Endothelial cell of umbilical vein (primary cell): ENCODE measurements at regions not wholly inside any gene's neighbourhood (a gene's known extent, or its start where the extent isn't known, plus 50 kb on each side); places are given as distances from the start of the nearest gene placed in this dataset.

Experiments used
- BruUV-seq: library from RNA; stranded (reverse); fragments of 400-500 nt; replicated peaks from 2 replicates; lab custom pipeline; 2021; lab: Mats Ljungman, UMichigan
- CTCF ChIA-PET: fragments of 300-600, 350-600 bp; sonication (Branson Sonifier 250); formaldehyde crosslinking; loops from one replicate; lab custom pipeline; 2021; ENCODE audit warnings: antibody characterized with exemption, inconsistent platforms; lab: Charles Lee
- POLR2A ChIA-PET: fragments of 300-600, 350-600 bp; sonication (Branson Sonifier 250); formaldehyde crosslinking; loops from one replicate; lab custom pipeline; 2021; ENCODE audit warnings: antibody characterized with exemption, inconsistent platforms; lab: Charles Lee
- DNase-seq: peaks from one replicate; pipeline ENCODE4 v3.0.0-alpha.2; 2011; ENCODE audit warnings: low read depth, low spot score
- FAIRE-seq: peaks from 2 replicates; lab custom pipeline; 2011; peaks lifted over from hg19 to GRCh38; lab: Jason Lieb, UNC
- H2AFZ ChIP-seq: 2 replicates; pipeline ENCODE4 v1.6.0; 2012; ENCODE audit warnings: low read depth, low read length, control low read depth, inconsistent platforms
- H3K27ac ChIP-seq: 2 replicates; pipeline ENCODE4 v1.5.1; 2011; ENCODE audit warnings: low read depth, mild to moderate bottlenecking, control low read depth, low read length, moderate library complexity; ENCODE audit not compliant: insufficient read depth
- H3K27me3 ChIP-seq, 2 experiments: 2 replicates each; pipeline versions ENCODE4 v1.6.0 to v1.6.1; 2011; ENCODE audit warnings: low read length in 2 of 2, mixed read lengths in 1 of 2; ENCODE audit not compliant: control insufficient read depth in 2 of 2, insufficient read depth in 2 of 2
- H3K36me3 ChIP-seq, 2 experiments: 2 replicates in 1 of 2; 3 replicates in 1 of 2; pipeline ENCODE4 v1.5.1; 2011; ENCODE audit warnings: low read length in 2 of 2, mild to moderate bottlenecking in 1 of 2, moderate library complexity in 1 of 2; ENCODE audit not compliant: control insufficient read depth in 2 of 2, insufficient read depth in 2 of 2; ENCODE audit errors: extremely low read depth in 1 of 2
- H3K4me1 ChIP-seq: 3 replicates; pipeline ENCODE4 v1.5.1; 2011; ENCODE audit warnings: mild to moderate bottlenecking, low read length; ENCODE audit not compliant: control insufficient read depth, insufficient read depth; ENCODE audit errors: extremely low read depth
- H3K4me2 ChIP-seq: 2 replicates; pipeline ENCODE4 v1.6.1; 2011; ENCODE audit warnings: low read length, control low read depth, mixed read lengths; ENCODE audit not compliant: insufficient read depth
- H3K4me3 ChIP-seq, 3 experiments: fragments of 200-600 bp in 1 of 3; sonication (generic), shearing (Covaris generic) in 1 of 3; replicated peaks in 1 of 3; 2 replicates each; pipeline ENCODE4 v1.5.1; 2011 to 2016; ENCODE audit warnings: control low read depth in 3 of 3, low read length in 3 of 3, mild to moderate bottlenecking in 2 of 3, inconsistent platforms in 1 of 3, low read depth in 1 of 3, moderate library complexity in 1 of 3; ENCODE audit not compliant: insufficient read depth in 1 of 3
- H3K79me2 ChIP-seq: 2 replicates; pipeline ENCODE4 v1.6.0; 2012; ENCODE audit warnings: low read length, inconsistent platforms; ENCODE audit not compliant: control insufficient read depth, insufficient read depth
- H3K9ac ChIP-seq: replicated peaks from 2 replicates; pipeline ENCODE3; 2011; ENCODE audit warnings: low read length, control low read depth; ENCODE audit not compliant: insufficient read depth; ENCODE audit errors: extremely low read depth
- H3K9me1 ChIP-seq: replicated peaks from 3 replicates; pipeline ENCODE4 v1.6.0; 2011; ENCODE audit warnings: mild to moderate bottlenecking, low read length; ENCODE audit not compliant: control insufficient read depth, insufficient read depth; ENCODE audit errors: extremely low read depth
- H3K9me3 ChIP-seq: replicated peaks from 2 replicates; pipeline ENCODE4 v1.5.1; 2012; ENCODE audit warnings: low read length, inconsistent platforms; ENCODE audit not compliant: control insufficient read depth, insufficient read depth
- H4K20me1 ChIP-seq: replicated peaks from 2 replicates; pipeline ENCODE3; 2011; ENCODE audit warnings: mild to moderate bottlenecking, low read length; ENCODE audit not compliant: control insufficient read depth, insufficient read depth; ENCODE audit errors: extremely low read depth
- CTCF ChIP-seq, 2 donors: IDR thresholded peaks; 1 replicate in 1 of 2; 2 replicates in 1 of 2; pipeline ENCODE4 v1.5.1; 2011; ENCODE audit warnings: low read length in 2 of 2, mild to moderate bottlenecking in 2 of 2, moderate library complexity in 2 of 2, control low read depth in 1 of 2, inconsistent platforms in 1 of 2, low read depth in 1 of 2; ENCODE audit not compliant: insufficient read depth in 1 of 2; ENCODE audit errors: extremely low read depth in 1 of 2
- EZH2 ChIP-seq: IDR thresholded peaks from 2 replicates; pipeline ENCODE4 v1.6.1; 2012; ENCODE audit warnings: borderline replicate concordance, low read depth, mild to moderate bottlenecking, moderate library complexity, low read length, inconsistent platforms; ENCODE audit not compliant: severe bottlenecking
- FOS ChIP-seq: IDR thresholded peaks from 2 replicates; pipeline ENCODE4 v1.6.1; 2011; ENCODE audit warnings: mild to moderate bottlenecking, low read length, moderate library complexity, borderline replicate concordance; ENCODE audit not compliant: insufficient read depth
- GATA2 ChIP-seq: IDR thresholded peaks from 2 replicates; pipeline ENCODE4 v1.7.0; 2011; ENCODE audit warnings: low read depth, mild to moderate bottlenecking, moderate library complexity, mixed read lengths, low read length; ENCODE audit not compliant: insufficient read length, insufficient read depth
- JUN ChIP-seq: IDR thresholded peaks from 2 replicates; pipeline ENCODE4 v1.6.1; 2011; ENCODE audit warnings: borderline replicate concordance, low read depth; ENCODE audit not compliant: insufficient read length, insufficient read depth
- MAX ChIP-seq: IDR thresholded peaks from 2 replicates; pipeline ENCODE4 v1.6.1; 2011; ENCODE audit not compliant: insufficient read depth, insufficient read length
- MYC ChIP-seq: IDR thresholded peaks from one replicate; pipeline ENCODE4 v1.6.1; 2011; ENCODE audit warnings: mild to moderate bottlenecking, low read depth, low read length
- POLR2A ChIP-seq: IDR thresholded peaks from 2 replicates; pipeline ENCODE4 v1.6.1; 2012; ENCODE audit warnings: low read depth, mild to moderate bottlenecking, control low read depth, low read length
- POLR2AphosphoS5 ChIP-seq: IDR thresholded peaks from 2 replicates; pipeline ENCODE4 v1.6.1; 2012; ENCODE audit warnings: low read depth, mild to moderate bottlenecking, control low read depth, low read length, moderate library complexity; ENCODE audit not compliant: insufficient read depth
- dilution Hi-C: fragments of 300-500 bp; cut with MboI; formaldehyde crosslinking; loops from one replicate; pipeline ENCODE4 v1.15.0; 2019; ENCODE audit warnings: low sequenced_read_pairs; ENCODE audit not compliant: extremely low pct_ligation_motif_present
- intact Hi-C: fragments of 100-400 bp; cut with micrococcal nuclease; formaldehyde crosslinking; loops from one replicate; pipeline ENCODE4 v1.10.0; 2022

- FAIRE-seq (no peak), DNase-seq (no peak)
- Histone ChIP-seq H3K9me1 (no peaks in the 10 kb centered on the region), H3K9ac (no peak overlapping the region), H4K20me1 (no peaks in the 10 kb centered on the region), H3K4me3 (no peak overlapping the region), H3K4me1 (no peaks in the 10 kb centered on the region), H3K36me3 (no peaks in the 10 kb centered on the region), H3K27me3 (no peaks in the 10 kb centered on the region), H3K9me3 (no peaks in the 10 kb centered on the region), H3K27ac (no peak overlapping the region), H2AFZ (no peak overlapping the region), H3K4me2 (no peak overlapping the region), H3K79me2 (no peaks in the 10 kb centered on the region)
- POLR2A ChIA-PET, result no interaction called here
- CTCF ChIA-PET, result no interaction called here
- dilution Hi-C loops (no loop called here), intact Hi-C loops (no loop called here)
- TF ChIP-seq FOS, result no peak
- no TSS peak for BruUV-seq
Measured at GRCh38 chr3:140844072-140844471, 97.6 kb upstream of the SLC25A36 start.

- H3K9me1 ChIP-seq, result no peaks in the 10 kb centered on the region
- no peaks in the 10 kb centered on the region for H3K36me3 ChIP-seq
- POLR2A ChIA-PET, result no interaction called here
- H3K27ac ChIP-seq, result no peak overlapping the region
- no peaks in the 10 kb centered on the region for H4K20me1 ChIP-seq
- H3K79me2 ChIP-seq, result no peaks in the 10 kb centered on the region
- TF ChIP-seq FOS (no peak), POLR2AphosphoS5 (no peak), EZH2 (no peak), GATA2 (no peak), MAX (no peak), MYC (no peak), CTCF (IDR thresholded peaks at IDR 0.05; ENCODE audit: extremely low read depth in 1 of 2, insufficient read depth in 1 of 2, low read depth in 1 of 2, low read length in 2 of 2) (no peak), JUN (no peak), POLR2A (no peak)
- no peak for DNase-seq
- intact Hi-C loops (no loop called here), dilution Hi-C loops (no loop called here)
- no peak for FAIRE-seq
- no peak overlapping the region for H3K4me2 ChIP-seq
- no TSS peak for BruUV-seq
- H3K4me3 ChIP-seq, result no peak overlapping the region
- no peak overlapping the region for H3K9ac ChIP-seq
- CTCF ChIA-PET, result no interaction called here
- no peaks in the 10 kb centered on the region for H3K4me1 ChIP-seq
- H2AFZ ChIP-seq, result no peak overlapping the region
- H3K9me3 ChIP-seq, result no peaks in the 10 kb centered on the region
- no peaks in the 10 kb centered on the region for H3K27me3 ChIP-seq
Measured at GRCh38 chr3:140845882-140846281, 95.8 kb upstream of the SLC25A36 start.
